Stimulated activated naive CD8-positive, alpha-beta T cell treated with anti-CD3 and anti-CD28 coated beads, Interleukin-15, Interleukin-2, amounts not matched to agents 100 U/mL and 50 U/mL, for 24 hours (primary cell): ENCODE measurements at regions not wholly inside any gene's neighbourhood (a gene's known extent, or its start where the extent isn't known, plus 50 kb on each side); places are given as distances from the start of the nearest gene placed in this dataset.

Source experiments
- ATAC-seq: fragments of 150-1000 bp; cut with Tn5 transposase; one replicate; pipeline ENCODE4 v1.10.0; 2021
- DNase-seq: peaks from one replicate; pipeline ENCODE4 v3.0.0; 2021

GRCh38 chr10:4385231-4385870 is 440.7 kb upstream of the AKR1E2 start:
- ATAC-seq = no peak
- no peak for DNase-seq

- no peak for DNase-seq
Measured at GRCh38 chr10:4384245-4384644, 441.8 kb upstream of the AKR1E2 start.

GRCh38 chr10:4383651-4384098 is 442.3 kb upstream of the AKR1E2 start:
- DNase-seq = no peak
- no peak for ATAC-seq

More at GRCh38 chr10:4384245-4384644, 441.8 kb upstream of the AKR1E2 start:
- no peak for ATAC-seq

DNA sequence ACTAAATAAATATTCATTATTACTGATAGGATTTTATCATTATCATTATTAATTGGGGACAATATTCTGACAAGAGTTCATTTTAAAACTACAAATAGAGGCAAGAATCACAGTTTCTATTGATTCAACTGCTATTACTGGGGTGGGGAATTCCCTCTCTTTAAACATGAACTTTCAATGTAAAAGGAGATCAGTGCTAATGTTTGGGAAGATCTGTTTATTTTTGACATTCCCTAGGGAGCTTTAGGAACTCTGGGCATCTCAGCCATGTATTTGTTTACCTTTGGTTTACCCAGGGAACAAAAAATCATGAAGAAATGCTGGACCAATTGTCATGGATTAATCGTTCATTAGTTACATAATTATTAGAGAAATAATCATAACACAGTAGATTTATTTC is 443.2 kb upstream of the AKR1E2 start:
- DNase-seq (no peak), ATAC-seq (no peak)

DNA sequence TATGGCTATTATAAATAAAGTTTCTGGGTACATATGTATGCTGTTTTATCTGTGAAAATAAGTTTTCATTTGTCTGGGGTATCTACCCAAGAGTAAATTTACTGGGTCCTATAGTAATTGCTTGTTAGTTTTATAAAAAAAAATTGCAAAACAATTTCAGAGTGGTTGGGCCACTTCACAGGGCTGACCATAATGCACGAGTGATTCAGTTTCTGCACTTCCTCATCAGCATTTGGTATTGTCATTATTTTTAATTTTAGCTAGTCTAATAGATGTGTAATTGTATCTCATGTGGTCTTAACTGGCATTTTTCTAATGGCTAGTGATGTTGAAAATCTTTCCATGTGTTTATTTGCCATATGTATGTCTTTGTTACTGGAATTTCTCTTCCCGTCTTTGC is 452.4 kb upstream of the AKR1E2 start:
- ATAC-seq = no peak

GRCh38 chr10:4373098-4373497 is 452.9 kb upstream of the AKR1E2 start:
- ATAC-seq (no peak), DNase-seq (no peak)

More for the DNA sequence above, 452.4 kb upstream of the AKR1E2 start:
- no peak for DNase-seq

DNA sequence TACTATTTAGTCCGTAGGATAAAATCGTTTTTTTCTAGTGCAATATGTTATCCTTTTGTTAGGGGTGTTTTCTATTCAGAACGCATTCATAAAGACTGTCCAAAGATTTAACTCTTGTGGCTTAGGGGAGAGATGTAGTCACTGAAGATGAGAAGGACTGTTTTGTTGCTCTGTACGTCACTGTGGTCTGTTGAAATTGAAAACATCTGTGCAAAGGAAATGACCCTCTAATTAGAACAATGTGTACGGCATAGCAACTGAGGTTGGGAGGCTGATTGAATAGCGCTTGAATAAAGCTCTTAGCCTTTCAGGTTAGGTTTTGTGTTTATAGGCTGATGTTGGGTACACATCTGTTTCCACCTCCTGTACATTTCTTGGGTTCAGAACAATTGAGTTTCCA is 453.4 kb upstream of the AKR1E2 start:
- no peak for DNase-seq
- ATAC-seq = no peak

DNA sequence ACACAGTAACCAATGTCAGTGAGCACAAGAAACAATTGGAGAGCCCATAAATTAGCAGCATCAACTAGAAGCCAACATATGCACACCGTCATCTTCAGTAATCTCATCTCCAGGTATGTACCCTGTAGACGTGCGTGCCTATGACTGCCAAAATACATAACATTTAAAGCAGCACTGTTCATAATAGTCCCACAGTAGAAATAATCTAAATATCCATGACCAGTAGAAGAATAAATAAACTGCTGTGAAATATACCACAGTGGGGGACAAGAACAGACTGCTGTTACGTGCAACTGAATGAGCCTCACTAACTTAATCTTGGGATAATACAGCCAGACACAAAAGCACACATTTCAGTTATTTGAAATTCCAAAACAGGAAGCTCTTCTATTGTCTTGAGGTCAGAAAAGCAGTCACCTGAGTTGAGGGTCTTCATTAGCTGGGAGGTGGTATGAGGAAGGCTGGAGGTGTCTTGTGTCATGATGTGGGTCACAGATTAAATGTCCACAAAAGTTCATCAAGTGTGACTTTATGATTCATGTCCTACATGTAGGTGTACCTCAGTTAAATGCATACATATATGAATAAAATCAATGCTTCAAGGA is 454.2 kb upstream of the AKR1E2 start:
- DNase-seq = no peak
- no peak for ATAC-seq

DNA sequence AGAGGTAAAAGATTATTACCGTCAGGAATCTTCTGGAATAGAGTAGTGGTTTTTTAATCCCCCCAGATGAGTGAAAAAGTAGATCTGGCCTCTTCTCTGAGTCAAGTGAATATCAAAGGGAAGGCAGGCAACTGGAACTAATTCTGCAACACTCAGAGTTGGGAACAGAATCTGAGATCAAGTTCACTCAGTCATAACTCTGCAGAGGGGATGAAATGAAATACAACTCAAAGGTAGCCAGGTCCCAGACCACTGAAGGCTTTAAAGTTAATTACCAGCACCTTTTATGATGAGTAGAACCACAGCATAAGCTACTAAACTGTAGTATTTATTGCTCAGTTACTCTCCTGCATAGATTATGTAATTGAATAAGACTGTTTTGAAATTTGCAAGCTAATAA is 455.6 kb upstream of the AKR1E2 start:
- ATAC-seq = no peak
- no peak for DNase-seq

DNA sequence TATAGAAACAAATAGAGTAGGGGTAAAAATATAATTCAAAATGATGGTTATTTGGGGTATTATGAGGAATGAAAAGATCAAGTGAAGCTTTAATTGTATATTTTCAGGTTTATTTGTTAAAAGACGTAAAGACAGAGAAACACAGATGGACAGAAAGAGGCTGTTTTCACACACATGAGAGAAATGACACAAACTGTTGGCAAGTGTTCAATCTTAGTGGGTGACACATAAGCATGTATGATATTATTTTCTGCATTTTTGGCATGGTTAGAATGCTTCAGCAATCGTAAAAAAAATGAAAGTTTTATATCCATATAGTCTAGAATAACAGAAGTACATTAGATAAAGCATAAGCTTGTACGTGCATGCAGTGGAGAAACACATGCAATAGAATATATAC is 464.4 kb upstream of the AKR1E2 start:
- ATAC-seq = no peak

DNA sequence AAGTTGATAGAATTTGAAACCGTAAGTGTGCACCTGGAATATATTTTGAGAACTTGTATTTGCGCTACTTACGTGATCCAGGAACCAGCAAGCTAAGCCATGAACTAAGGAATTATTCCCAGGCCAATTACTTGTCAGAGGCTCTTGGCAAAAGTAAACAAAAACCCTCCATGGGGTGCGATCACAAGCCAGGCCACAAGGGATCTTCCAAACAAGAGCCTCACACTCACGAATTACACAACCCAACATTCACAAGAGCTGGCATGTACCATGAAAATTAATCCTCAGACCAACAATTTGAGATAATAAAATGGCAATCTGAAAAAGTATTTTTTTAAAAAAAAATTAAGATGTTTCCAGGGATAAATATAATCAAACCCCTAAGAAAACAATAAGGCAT is 467.0 kb upstream of the AKR1E2 start:
- DNase-seq (no peak), ATAC-seq (no peak)

More for the DNA sequence above, 464.4 kb upstream of the AKR1E2 start:
- no peak for DNase-seq

DNA sequence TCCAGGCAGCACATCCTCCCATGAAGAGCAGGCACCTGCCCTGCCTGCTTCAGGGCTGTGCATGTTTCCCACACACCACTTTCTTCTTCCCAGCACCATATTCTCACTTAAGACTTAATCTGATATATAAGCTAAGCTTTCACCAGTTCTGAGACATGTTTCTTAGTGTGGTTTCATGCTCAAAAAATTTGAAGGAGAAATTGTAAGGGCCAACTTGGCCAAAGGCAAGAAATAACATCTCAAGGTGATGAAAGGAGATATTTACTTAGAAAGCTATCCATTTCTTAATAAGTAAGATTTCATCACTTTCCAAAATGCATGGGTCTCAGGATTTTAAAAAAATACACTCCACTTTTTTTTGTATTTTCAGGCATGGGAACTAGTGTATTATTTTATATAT is 468.1 kb upstream of the AKR1E2 start:
- DNase-seq (no peak), ATAC-seq (no peak)

- DNase-seq = no peak
- ATAC-seq = no peak
Measured at GRCh38 chr10:4355350-4355749, 470.7 kb upstream of the AKR1E2 start.

DNA sequence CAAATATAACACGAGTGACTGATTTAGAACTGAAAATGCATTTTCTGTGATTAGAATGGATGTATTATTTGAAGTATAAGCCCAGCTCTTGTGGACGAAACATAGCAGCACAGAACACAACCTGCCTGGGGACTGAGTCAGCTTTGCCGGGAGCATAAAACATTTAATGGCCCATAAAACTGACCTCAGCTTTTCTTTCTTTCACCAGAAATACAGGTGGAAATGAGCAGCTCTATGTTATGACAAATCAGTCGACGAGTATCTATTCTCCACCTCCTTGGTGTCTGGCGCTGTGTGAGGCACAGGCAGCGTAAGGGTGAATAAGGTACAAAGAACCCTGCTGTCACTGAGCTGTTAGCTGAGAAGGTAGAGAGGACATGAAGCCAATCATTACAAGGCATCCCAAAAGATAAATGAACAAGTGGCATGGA is 471.6 kb upstream of the AKR1E2 start:
- no peak for ATAC-seq

GRCh38 chr10:4353964-4354363 is 472.0 kb upstream of the AKR1E2 start:
- DNase-seq (no peak), ATAC-seq (no peak)

More for the DNA sequence above, 471.6 kb upstream of the AKR1E2 start:
- DNase-seq = no peak

GRCh38 chr10:4353059-4353655 is 472.9 kb upstream of the AKR1E2 start:
- DNase-seq = no peak
- no peak for ATAC-seq

- ATAC-seq (no peak), DNase-seq (no peak)
Measured at GRCh38 chr10:4352414-4352961, 473.5 kb upstream of the AKR1E2 start.

DNA sequence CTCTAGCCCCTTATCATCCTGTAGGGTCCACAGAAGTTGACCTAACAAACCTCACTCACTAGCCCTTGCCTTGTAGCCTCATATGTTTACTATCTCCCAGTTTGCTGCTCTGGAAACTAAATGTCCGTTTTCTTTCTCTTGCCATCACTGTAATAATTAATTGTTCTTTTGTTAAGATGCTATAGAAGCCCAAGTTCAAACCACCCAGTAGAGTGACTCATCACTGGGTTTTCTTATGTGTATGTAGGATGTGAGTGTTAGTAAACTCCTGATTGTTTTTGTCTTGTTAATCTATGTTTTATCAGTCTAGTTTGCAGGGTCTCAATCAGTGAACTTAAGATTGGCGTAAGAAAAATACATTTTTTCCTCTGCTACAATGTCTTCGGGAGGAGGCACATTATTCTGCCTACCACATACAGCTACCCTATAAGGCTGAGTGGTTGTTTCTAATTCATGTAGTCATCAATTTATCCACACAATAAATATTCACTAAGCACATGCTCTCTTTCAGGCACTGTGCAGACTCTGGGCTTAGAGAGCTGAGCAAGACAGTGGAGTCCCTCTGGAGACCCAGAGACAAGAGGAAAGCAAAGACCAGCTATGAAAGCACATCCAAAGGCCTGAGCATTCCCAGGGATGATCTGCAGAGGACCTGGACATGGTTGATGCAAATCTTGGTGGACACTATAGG is 474.1 kb upstream of the AKR1E2 start:
- DNase-seq (no peak), ATAC-seq (no peak)

- DNase-seq (no peak), ATAC-seq (no peak)
Measured at GRCh38 chr10:4347397-4347796, 478.6 kb upstream of the AKR1E2 start.

- no peak for DNase-seq
- no peak for ATAC-seq
Measured at GRCh38 chr10:4345877-4346646, 479.9 kb upstream of the AKR1E2 start.

- DNase-seq = peak; percentile 19
- ATAC-seq = peak; percentile 90
Measured at GRCh38 chr10:4344492-4344994, 481.5 kb upstream of the AKR1E2 start.

- no peak for ATAC-seq
- DNase-seq = no peak
Measured at GRCh38 chr10:4343873-4344272, 482.1 kb upstream of the AKR1E2 start.
